PFSK-1 (cell line): ENCODE measurements at regions not wholly inside any gene's neighbourhood (a gene's known extent, or its start where the extent isn't known, plus 50 kb on each side); places are given as distances from the start of the nearest gene placed in this dataset.

Experiments
- POLR2AphosphoS5 ChIP-seq: IDR thresholded peaks from 2 replicates; pipeline ENCODE4 v1.6.1; 2012; ENCODE audit warnings: low read depth, mild to moderate bottlenecking, control low read depth, low read length, moderate library complexity
- REST ChIP-seq, 2 experiments: IDR thresholded peaks; 2 replicates each; pipeline versions ENCODE4 v1.6.1 to v1.8.0; 2011 to 2012; ENCODE audit warnings: low read depth in 2 of 2, low read length in 2 of 2, control low read depth in 1 of 2, inconsistent platforms in 1 of 2, mild to moderate bottlenecking in 1 of 2, moderate library complexity in 1 of 2; ENCODE audit not compliant: insufficient read depth in 1 of 2

- TF ChIP-seq POLR2AphosphoS5: no peak
- no peak for TF ChIP-seq REST (IDR thresholded peaks at IDR 0.05; ENCODE audit: insufficient read depth in 1 of 2, low read depth in 2 of 2, low read length in 2 of 2)
These were observed 1169.0 kb upstream of the ATXN8OS start for GRCh38 chr13:68938639-68939038.
